ENCODE measurements at regions not wholly inside any gene's neighbourhood (a gene's known extent, or its start where the extent isn't known, plus 50 kb on each side); places are given as distances from the start of the nearest gene placed in this dataset.

DNA sequence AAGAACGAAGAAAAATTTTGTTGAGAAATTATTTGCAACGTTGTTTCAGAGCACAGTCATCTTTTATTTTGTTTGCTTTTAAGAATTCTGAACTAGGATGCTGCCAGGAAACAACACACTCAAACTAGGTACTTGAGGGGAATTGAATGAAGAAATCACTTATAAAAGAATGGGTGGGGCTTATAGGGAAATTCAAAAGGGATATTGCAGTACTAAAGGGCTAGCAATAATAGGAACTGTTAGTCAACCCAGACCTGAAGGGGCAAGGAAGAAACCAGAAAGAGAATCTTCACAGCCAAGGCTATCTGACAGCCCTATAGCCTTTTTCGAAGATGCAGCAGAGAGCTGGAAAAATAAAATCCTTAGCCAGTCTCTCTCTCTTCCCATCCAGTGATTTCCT is 179.3 kb downstream of the RPRM start:
- TF ChIP-seq, protein P1, sequence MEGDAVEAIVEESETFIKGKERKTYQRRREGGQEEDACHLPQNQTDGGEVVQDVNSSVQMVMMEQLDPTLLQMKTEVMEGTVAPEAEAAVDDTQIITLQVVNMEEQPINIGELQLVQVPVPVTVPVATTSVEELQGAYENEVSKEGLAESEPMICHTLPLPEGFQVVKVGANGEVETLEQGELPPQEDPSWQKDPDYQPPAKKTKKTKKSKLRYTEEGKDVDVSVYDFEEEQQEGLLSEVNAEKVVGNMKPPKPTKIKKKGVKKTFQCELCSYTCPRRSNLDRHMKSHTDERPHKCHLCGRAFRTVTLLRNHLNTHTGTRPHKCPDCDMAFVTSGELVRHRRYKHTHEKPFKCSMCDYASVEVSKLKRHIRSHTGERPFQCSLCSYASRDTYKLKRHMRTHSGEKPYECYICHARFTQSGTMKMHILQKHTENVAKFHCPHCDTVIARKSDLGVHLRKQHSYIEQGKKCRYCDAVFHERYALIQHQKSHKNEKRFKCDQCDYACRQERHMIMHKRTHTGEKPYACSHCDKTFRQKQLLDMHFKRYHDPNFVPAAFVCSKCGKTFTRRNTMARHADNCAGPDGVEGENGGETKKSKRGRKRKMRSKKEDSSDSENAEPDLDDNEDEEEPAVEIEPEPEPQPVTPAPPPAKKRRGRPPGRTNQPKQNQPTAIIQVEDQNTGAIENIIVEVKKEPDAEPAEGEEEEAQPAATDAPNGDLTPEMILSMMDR (IDR thresholded peaks at IDR 0.05; ENCODE audit: low read length): no peak
- no peak for TF ChIP-seq EZH2 (optimal IDR thresholded peaks at IDR 0.05; ENCODE audit: low read depth, low read length)
- no peak for TF ChIP-seq EZH2phosphoT487 (IDR thresholded peaks at IDR 0.05; ENCODE audit: low read length)

Measured in MM.1S (cell line).